Lower lobe of right lung (tissue), 2 donors: ENCODE measurements at regions not wholly inside any gene's neighbourhood (a gene's known extent, or its start where the extent isn't known, plus 50 kb on each side); places are given as distances from the start of the nearest gene placed in this dataset.

Experiments
- ATAC-seq, 2 donors: fragments of 200-7000 bp; cut with Tn5 transposase; one replicate each; pipeline ENCODE4 v1.9.1; 2020 to 2022; ENCODE audit warnings: mild to moderate bottlenecking in 2 of 2, moderate library complexity in 2 of 2
- DNase-seq: peaks from one replicate; pipeline ENCODE4 v3.0.0-alpha.2; 2020
- H3K27ac ChIP-seq: fragments of 200-600 bp; one replicate; pipeline ENCODE4 v1.8.0; 2022
- H3K27me3 ChIP-seq: fragments of 200-600 bp; one replicate; pipeline ENCODE4 v1.8.0; 2022; ENCODE audit warnings: low read depth
- H3K36me3 ChIP-seq: fragments of 200-600 bp; one replicate; pipeline ENCODE4 v1.8.0; 2022; ENCODE audit warnings: mild to moderate bottlenecking
- H3K4me1 ChIP-seq: fragments of 200-600 bp; one replicate; pipeline ENCODE4 v1.8.0; 2022
- H3K4me3 ChIP-seq: fragments of 200-600 bp; one replicate; pipeline ENCODE4 v1.8.0; 2022; ENCODE audit warnings: mild to moderate bottlenecking
- H3K9me3 ChIP-seq: fragments of 200-600 bp; one replicate; pipeline ENCODE4 v1.8.0; 2022
- intact Hi-C: fragments of 100-400 bp; cut with DNase I; formaldehyde crosslinking; loops from one replicate; pipeline ENCODE4 v1.11.0; 2022
- TF ChIP-seq, protein P1 (sequence below): fragments of 200-600 bp; IDR thresholded peaks from one replicate; pipeline ENCODE4 v1.8.0; 2022; ENCODE audit warnings: antibody characterized with exemption, mild to moderate bottlenecking
- donor health status: DM: no; HTN: yes; CAD: no; lungs with severe emphysema.

DNA sequence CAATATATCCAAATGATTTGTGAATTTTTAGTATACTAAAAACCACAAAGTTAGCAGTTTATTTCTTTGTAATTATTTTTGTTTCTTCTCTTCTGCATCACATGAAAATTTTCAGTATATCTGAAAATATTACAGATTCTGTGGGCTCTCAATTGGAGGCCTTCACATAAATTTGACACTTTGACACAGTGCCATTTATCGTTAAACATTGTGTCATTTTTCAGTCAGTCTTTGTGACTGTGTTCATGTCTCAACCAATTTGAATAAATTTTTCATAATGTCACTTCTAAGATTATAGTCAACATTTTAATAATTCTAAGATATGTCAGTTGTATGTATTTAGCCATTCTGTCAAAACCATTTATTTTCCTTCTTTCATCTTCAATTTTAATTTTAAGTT lies 1303.0 kb downstream of the LRFN5 start:
- Histone ChIP-seq H3K4me3 (no peak overlapping the region), H3K9me3 (no peaks in the 10 kb centered on the region), H3K4me1 (no peaks in the 10 kb centered on the region), H3K36me3 (no peaks in the 10 kb centered on the region), H3K27me3 (no peaks in the 10 kb centered on the region), H3K27ac (no peak overlapping the region)
- DNase-seq (no peak), ATAC-seq (no peak)
- intact Hi-C loops, result no loop called here
- TF ChIP-seq, protein P1, sequence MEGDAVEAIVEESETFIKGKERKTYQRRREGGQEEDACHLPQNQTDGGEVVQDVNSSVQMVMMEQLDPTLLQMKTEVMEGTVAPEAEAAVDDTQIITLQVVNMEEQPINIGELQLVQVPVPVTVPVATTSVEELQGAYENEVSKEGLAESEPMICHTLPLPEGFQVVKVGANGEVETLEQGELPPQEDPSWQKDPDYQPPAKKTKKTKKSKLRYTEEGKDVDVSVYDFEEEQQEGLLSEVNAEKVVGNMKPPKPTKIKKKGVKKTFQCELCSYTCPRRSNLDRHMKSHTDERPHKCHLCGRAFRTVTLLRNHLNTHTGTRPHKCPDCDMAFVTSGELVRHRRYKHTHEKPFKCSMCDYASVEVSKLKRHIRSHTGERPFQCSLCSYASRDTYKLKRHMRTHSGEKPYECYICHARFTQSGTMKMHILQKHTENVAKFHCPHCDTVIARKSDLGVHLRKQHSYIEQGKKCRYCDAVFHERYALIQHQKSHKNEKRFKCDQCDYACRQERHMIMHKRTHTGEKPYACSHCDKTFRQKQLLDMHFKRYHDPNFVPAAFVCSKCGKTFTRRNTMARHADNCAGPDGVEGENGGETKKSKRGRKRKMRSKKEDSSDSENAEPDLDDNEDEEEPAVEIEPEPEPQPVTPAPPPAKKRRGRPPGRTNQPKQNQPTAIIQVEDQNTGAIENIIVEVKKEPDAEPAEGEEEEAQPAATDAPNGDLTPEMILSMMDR, result no peak

DNA sequence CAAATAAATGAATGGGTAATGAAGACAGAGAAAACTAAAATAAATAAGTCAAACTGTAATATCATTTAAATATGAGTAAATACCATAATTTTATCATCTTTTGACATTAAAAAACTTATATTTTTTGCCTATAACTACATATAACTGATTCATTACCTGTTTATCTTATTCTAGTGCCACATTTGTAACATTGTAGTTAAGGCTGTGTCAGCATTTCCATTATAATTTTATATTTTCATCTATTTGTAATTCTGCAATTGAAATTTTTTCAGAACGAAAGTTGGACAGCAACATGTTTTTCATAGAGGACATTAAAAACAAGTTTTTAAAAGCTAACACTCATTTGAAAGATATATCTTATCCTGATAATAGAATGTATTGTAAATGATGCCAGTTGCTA lies 1286.5 kb downstream of the LRFN5 start:
- H3K4me1 ChIP-seq, result no peaks in the 10 kb centered on the region
- no peaks in the 10 kb centered on the region for H3K9me3 ChIP-seq
- TF ChIP-seq, protein P1, result no peak
- no peak overlapping the region for H3K4me3 ChIP-seq
- H3K36me3 ChIP-seq, result no peaks in the 10 kb centered on the region
- ATAC-seq (no peak), DNase-seq (no peak)
- no peaks in the 10 kb centered on the region for H3K27me3 ChIP-seq
- H3K27ac ChIP-seq, result no peak overlapping the region
- intact Hi-C loops, result no loop called here

DNA sequence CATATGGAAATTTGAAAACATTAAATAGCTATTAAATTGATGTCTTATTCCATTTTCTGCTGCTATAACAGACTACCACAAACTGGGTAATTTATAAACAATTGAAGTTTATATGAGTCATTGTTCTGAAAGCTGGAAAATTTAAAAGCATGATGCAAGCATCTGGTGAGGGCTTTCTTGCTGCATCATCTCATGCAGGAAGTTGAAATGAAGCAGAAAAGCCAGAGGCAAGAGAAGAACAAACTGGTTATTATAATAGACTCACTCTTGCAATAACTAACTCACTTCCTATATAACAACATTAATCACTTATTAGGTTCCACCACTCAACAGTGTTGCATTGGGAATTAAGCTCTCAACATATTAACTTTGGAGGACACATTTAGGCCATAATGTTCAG lies 1277.4 kb downstream of the LRFN5 start:
- no peaks in the 10 kb centered on the region for H3K36me3 ChIP-seq
- H3K4me1 ChIP-seq, result no peaks in the 10 kb centered on the region
- intact Hi-C loops, result no loop called here
- no peak overlapping the region for H3K27ac ChIP-seq
- H3K4me3 ChIP-seq, result no peak overlapping the region
- TF ChIP-seq, protein P1, result no peak
- no peak for DNase-seq
- no peak for ATAC-seq
- H3K9me3 ChIP-seq, result no peaks in the 10 kb centered on the region
- no peaks in the 10 kb centered on the region for H3K27me3 ChIP-seq

DNA sequence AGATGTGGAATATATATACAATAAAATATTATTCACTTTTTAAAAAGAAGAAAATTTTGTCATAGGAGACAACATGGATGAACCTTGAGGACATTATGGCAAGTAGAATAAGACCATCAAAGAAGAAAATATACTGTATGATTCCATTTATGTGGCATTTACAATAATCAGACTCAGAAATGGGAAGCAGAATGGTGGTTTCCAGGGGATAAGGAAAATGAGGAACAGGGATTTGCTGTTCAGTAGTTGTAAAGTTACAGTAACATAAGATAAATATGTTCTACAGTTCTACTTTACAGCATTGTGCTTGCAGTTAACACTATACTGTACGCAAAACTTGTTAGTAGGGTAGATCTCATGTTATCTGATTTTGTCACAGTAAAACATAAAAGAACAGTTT lies 1271.0 kb downstream of the LRFN5 start:
- no peak for ATAC-seq
- DNase-seq, result no peak
- H3K9me3 ChIP-seq, result no peaks in the 10 kb centered on the region
- intact Hi-C loops, result no loop called here
- H3K4me3 ChIP-seq, result no peak overlapping the region
- no peaks in the 10 kb centered on the region for H3K4me1 ChIP-seq
- H3K27ac ChIP-seq, result no peak overlapping the region
- TF ChIP-seq, protein P1, result no peak
- no peaks in the 10 kb centered on the region for H3K36me3 ChIP-seq
- no peaks in the 10 kb centered on the region for H3K27me3 ChIP-seq

DNA sequence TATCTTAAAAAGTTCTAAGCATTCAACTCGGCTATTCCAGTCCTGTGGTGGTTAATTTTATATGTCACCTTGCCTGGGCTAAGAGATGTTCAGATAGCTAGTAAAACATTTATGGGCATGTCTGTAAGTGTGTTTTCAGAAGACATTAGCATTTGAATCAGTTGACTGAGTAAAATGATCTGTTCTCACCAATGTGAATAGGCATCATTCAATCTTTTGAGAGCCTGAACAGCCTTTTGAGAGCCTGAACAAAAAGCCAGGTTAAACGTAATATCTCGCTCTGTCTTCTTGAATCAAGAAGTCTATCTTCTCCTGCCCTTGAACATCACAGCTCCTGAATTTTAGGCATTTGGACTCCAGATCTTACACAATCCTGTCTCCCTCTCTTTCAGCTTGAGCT lies 1266.1 kb downstream of the LRFN5 start:
- DNase-seq (no peak), ATAC-seq (no peak)
- no peaks in the 10 kb centered on the region for H3K9me3 ChIP-seq
- no peak overlapping the region for H3K4me3 ChIP-seq
- intact Hi-C loops, result no loop called here
- no peaks in the 10 kb centered on the region for H3K4me1 ChIP-seq
- no peak overlapping the region for H3K27ac ChIP-seq
- TF ChIP-seq, protein P1, result no peak
- no peaks in the 10 kb centered on the region for H3K27me3 ChIP-seq
- no peaks in the 10 kb centered on the region for H3K36me3 ChIP-seq

DNA sequence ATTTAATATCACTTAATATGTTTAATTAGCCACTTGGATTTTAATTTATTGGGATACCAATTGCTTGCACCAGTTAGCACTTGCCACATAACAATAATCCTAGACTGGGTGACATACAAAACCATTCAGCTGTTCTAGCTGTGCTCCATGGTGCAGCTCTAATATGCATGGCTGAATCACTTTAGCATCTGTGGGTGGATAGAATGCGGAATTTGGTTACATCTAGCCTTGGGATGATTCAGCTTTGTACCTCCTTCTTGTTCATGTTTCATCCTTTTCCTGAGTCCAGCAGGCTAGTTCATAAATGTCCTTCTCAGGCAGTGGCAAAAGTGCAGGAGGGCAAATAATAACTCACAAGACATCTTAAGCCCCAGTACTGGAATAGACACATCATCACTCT lies 1263.0 kb downstream of the LRFN5 start:
- no peaks in the 10 kb centered on the region for H3K27me3 ChIP-seq
- DNase-seq, result no peak
- no peak for ATAC-seq
- no peaks in the 10 kb centered on the region for H3K9me3 ChIP-seq
- no peaks in the 10 kb centered on the region for H3K36me3 ChIP-seq
- TF ChIP-seq, protein P1, result no peak
- no peak overlapping the region for H3K4me3 ChIP-seq
- H3K27ac ChIP-seq, result no peak overlapping the region
- H3K4me1 ChIP-seq, result no peaks in the 10 kb centered on the region
- intact Hi-C loops, result no loop called here
